ENCODE measurements at regions not wholly inside any gene's neighbourhood (a gene's known extent, or its start where the extent isn't known, plus 50 kb on each side); places are given as distances from the start of the nearest gene placed in this dataset.

GRCh38 chr12:107875786-107876185 is 101.3 kb downstream of the ASCL4 start:
- Histone ChIP-seq H3K4me3 (ENCODE audit: low read depth in 2 of 2, low read length in 1 of 2) (no peak overlapping the region), H3F3A (replicated peaks; ENCODE audit: insufficient read depth) (no peaks in the 10 kb centered on the region), H3K9ac (no peak overlapping the region), H3K36me3 (replicated peaks in 1 of 2; ENCODE audit: control insufficient read depth in 1 of 2, insufficient read depth in 2 of 2, low read length in 1 of 2) (no peaks in the 10 kb centered on the region), H3K27ac (ENCODE audit: low read depth in 2 of 2, low read length in 1 of 2) (no peak overlapping the region), H3K4me2 (no peak overlapping the region), H3K27me3 (ENCODE audit: insufficient read depth) (no peaks in the 10 kb centered on the region), H4K20me1 (ENCODE audit: insufficient read depth) (no peaks in the 10 kb centered on the region), H3K79me2 (ENCODE audit: insufficient read depth) (no peaks in the 10 kb centered on the region), H3K4me1 (ENCODE audit: control insufficient read depth in 1 of 2, insufficient read depth in 2 of 2, low read depth in 1 of 2, low read length in 1 of 2) (no peaks in the 10 kb centered on the region), H2AFZ (ENCODE audit: low read depth) (no peak overlapping the region), H3K9me3 (no peaks in the 10 kb centered on the region), H3K9me2 (no peaks in the 10 kb centered on the region)
- ChIA-PET POLR2A (no interaction called here), CTCF (no interaction called here)
- no peak for DNase-seq
- WGBS (ENCODE audit: low lambda C conversion rate), result 47% methylated on average over 5 of the region's 7 CpGs
- TF ChIP-seq TEAD4 (IDR thresholded peaks at IDR 0.05; ENCODE audit: borderline replicate concordance, insufficient read depth) (no peak), YY1 (IDR thresholded peaks at IDR 0.05; ENCODE audit: low read depth) (no peak), RXRA (IDR thresholded peaks at IDR 0.05; ENCODE audit: borderline replicate concordance, low read depth) (no peak), RAD21 (IDR thresholded peaks at IDR 0.05; ENCODE audit: low read length) (no peak)

DNA sequence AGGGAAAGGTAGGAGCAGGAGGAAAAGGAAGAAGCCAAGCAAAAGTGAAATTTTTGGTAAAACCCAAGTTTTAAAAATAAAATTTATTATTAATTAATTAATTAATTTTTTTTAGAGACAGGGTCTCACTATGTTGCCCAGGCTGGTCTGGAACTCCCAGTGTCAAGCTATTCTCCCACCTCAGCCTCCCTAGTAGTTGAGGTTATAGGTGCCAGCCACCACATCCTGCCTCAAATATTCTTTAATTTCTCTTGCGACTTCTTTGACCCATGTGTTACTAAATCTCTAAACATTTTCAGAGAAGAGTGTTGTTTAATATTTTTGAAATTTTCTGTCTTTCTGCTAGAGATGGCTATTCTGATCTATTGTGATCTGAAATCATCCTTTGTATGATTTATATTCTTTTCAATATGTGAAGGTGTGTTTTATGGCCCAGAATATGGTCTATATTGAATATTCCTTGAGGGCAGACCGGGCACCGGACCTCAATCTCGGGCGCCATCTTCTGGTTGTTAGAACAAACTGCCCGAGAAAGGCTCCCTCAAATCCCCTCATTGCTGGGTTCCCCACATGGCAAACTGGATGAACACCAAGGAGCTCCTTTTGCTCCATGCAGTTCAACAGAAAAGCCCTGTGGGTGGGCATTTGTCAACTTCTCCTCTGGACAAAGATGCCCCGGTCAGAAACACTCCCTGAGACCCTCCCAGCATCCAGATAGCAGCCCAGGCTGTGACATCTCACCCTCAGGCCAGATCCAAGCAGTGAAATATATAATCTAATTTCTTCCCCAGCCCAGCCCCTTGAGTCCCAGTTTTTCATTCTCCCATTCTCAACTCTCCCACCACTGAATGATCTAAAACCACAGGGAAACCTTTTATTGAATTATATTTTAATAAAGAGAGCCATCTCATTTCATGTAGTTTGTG is 110.5 kb downstream of the ASCL4 start:
- 18% methylated on average over 6 of the region's 7 CpGs for WGBS (ENCODE audit: low lambda C conversion rate)

More for the DNA sequence above, 110.5 kb downstream of the ASCL4 start:
- H3K4me1 ChIP-seq (ENCODE audit: control insufficient read depth in 1 of 2, insufficient read depth in 2 of 2, low read depth in 1 of 2, low read length in 1 of 2), result peaks cover 0 to 2% of the 10 kb centered on the region in 2 experiments; a peak in 1 of 4 replicates
- H2AFZ ChIP-seq (ENCODE audit: low read depth), result no peak overlapping the region
- H3K9me3 ChIP-seq, result no peaks in the 10 kb centered on the region
- no peaks in the 10 kb centered on the region for H3K9me2 ChIP-seq
- H3F3A ChIP-seq (replicated peaks; ENCODE audit: insufficient read depth), result no peaks in the 10 kb centered on the region
- peak; percentile 74 for DNase-seq
- no peak overlapping the region for H3K4me2 ChIP-seq
- H3K9ac ChIP-seq, result no peak overlapping the region
- TF ChIP-seq CTCF (IDR thresholded peaks at IDR 0.05) (peak; percentile 88), JUND (IDR thresholded peaks at IDR 0.05) (no peak), NRF1 (IDR thresholded peaks at IDR 0.05; ENCODE audit: low read depth, low read length) (0 out of 2 replicates have a peak, but pooled peaks have one; percentile 1), SMC3 (IDR thresholded peaks at IDR 0.05; ENCODE audit: low read depth, low read length) (peak; percentile 72), RAD21 (IDR thresholded peaks at IDR 0.05; ENCODE audit: low read length) (peak; percentile 91)
- POLR2A ChIA-PET, result interaction anchor here (1.0 kb wide), 1 partner anchor 209 kb away, joined by 5 read pairs; no protein-coding TSS in a partner anchor
- CTCF ChIA-PET, result interaction anchor here (0.6 to 5.3 kb wide), 51 partner anchors 8 to 772 kb away, joined by 3 to 68 read pairs (median 4); partner anchors contain the start of genes ASCL4, PRDM4 and PWP1
- no peak overlapping the region for H3K27ac ChIP-seq (ENCODE audit: low read depth in 2 of 2, low read length in 1 of 2)
- H4K20me1 ChIP-seq (ENCODE audit: insufficient read depth), result no peaks in the 10 kb centered on the region
- no peak overlapping the region for H3K4me3 ChIP-seq (ENCODE audit: low read depth in 2 of 2, low read length in 1 of 2)
- H3K27me3 ChIP-seq (ENCODE audit: insufficient read depth), result 0 out of 2 replicates have a peak, but pooled peaks cover 5% of the 10 kb centered on the region
- no peaks in the 10 kb centered on the region for H3K79me2 ChIP-seq (ENCODE audit: insufficient read depth)
- H3K36me3 ChIP-seq (replicated peaks in 1 of 2; ENCODE audit: control insufficient read depth in 1 of 2, insufficient read depth in 2 of 2, low read length in 1 of 2), result no peaks in the 10 kb centered on the region

Measured in SK-N-SH (cell line).